GM21786 (cell line): ENCODE measurements at regions not wholly inside any gene's neighbourhood (a gene's known extent, or its start where the extent isn't known, plus 50 kb on each side); places are given as distances from the start of the nearest gene placed in this dataset.

Experiments used
- ATAC-seq: cut with Tn5 transposase; IDR thresholded peaks from one replicate; pipeline ENCODE4 v1.9.1; 2021; ENCODE audit not compliant: unreplicated experiment

GRCh38 chr22:48957311-48957986 lies 870.2 kb downstream of the BRD1 start:
- ATAC-seq = no peak

- no peak for ATAC-seq
Observed at GRCh38 chr22:48955351-48956311, 872.0 kb downstream of the BRD1 start.

- ATAC-seq = no peak
Observed at GRCh38 chr22:48954781-48955311, 872.8 kb downstream of the BRD1 start.

GRCh38 chr22:48953830-48954229 lies 873.8 kb downstream of the BRD1 start:
- ATAC-seq = no peak

- no peak for ATAC-seq
Observed at GRCh38 chr22:48953103-48953720, 874.5 kb downstream of the BRD1 start.

GRCh38 chr22:48952256-48953102 lies 875.2 kb downstream of the BRD1 start:
- ATAC-seq = no peak

- ATAC-seq = no peak
Observed at GRCh38 chr22:48951836-48952235, 875.8 kb downstream of the BRD1 start.

GRCh38 chr22:48950151-48950915 lies 877.3 kb downstream of the BRD1 start:
- ATAC-seq = no peak

GRCh38 chr22:48949375-48950149 lies 878.1 kb downstream of the BRD1 start:
- no peak for ATAC-seq

- no peak for ATAC-seq
Observed at GRCh38 chr22:48948575-48949170, 879.0 kb downstream of the BRD1 start.

GRCh38 chr22:48947636-48948035 lies 880.0 kb downstream of the BRD1 start:
- ATAC-seq = no peak

GRCh38 chr22:48945621-48946458 lies 881.8 kb downstream of the BRD1 start:
- no peak for ATAC-seq

- no peak for ATAC-seq
Observed at GRCh38 chr22:48944751-48945620, 882.7 kb downstream of the BRD1 start.

- ATAC-seq = no peak
Observed at GRCh38 chr22:48944433-48944750, 883.3 kb downstream of the BRD1 start.

GRCh38 chr22:48943567-48944432 lies 883.9 kb downstream of the BRD1 start:
- no peak for ATAC-seq
